ENCODE measurements at regions not wholly inside any gene's neighbourhood (a gene's known extent, or its start where the extent isn't known, plus 50 kb on each side); places are given as distances from the start of the nearest gene placed in this dataset.
"Not testable (repeated sequence)": the region's sequence is repeated elsewhere in the genome, so short reads cannot be mapped to it uniquely, and the experiment has no call there.

GRCh38 chr17:46412156-46412555, 50.6 kb upstream of the ARL17B start:
- not testable (repeated sequence) for TF ChIP-seq CTCF (conservative IDR thresholded peaks at IDR 0.05 in 1 of 2, IDR thresholded peaks at IDR 0.05 in 1 of 2; ENCODE audit: low read depth in 1 of 2, low read length in 2 of 2); EZH2 (IDR thresholded peaks at IDR 0.05; ENCODE audit: low read length, missing control alignments)
